Muscle of arm (tissue), 1 donor: ENCODE measurements at regions not wholly inside any gene's neighbourhood (a gene's known extent, or its start where the extent isn't known, plus 50 kb on each side); places are given as distances from the start of the nearest gene placed in this dataset.
"Not testable (repeated sequence)": the region's sequence is repeated elsewhere in the genome, so short reads cannot be mapped to it uniquely, and the experiment has no call there.

ENCODE experiments used
- DNase-seq: peaks from one replicate; pipeline ENCODE4 v3.0.0-alpha.2; 2013

- DNase-seq: no peak
Measured at GRCh38 chr19:32035626-32036025, 309.8 kb upstream of the ZNF507 start.

- DNase-seq: no peak
Measured at GRCh38 chr19:32038021-32038920, 307.1 kb upstream of the ZNF507 start.

- no peak for DNase-seq
Measured at GRCh38 chr19:32038961-32039360, 306.4 kb upstream of the ZNF507 start.

DNA sequence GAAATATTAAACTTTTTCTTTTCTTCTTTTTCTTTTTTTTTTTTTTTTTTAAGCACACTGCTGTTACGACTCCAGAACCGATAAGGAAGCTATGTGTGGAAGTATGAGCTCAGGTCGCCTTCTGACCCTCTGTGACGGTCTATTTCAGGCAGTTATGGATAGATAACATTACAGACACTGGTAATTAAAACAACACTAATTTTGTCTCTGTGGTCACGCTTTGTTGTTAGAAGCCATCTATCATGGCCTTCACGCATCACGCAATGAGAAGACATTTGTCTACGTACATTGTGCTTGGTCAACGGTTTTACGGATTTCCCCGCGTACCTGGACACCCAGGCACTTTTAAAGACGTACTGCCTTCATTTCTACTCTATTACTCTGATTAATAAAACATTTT lies 306.0 kb upstream of the ZNF507 start:
- no peak for DNase-seq

GRCh38 chr19:32040236-32040635 lies 305.2 kb upstream of the ZNF507 start:
- DNase-seq: no peak

- DNase-seq: peak; percentile 75
Measured at GRCh38 chr19:32041681-32042292, 303.6 kb upstream of the ZNF507 start.

GRCh38 chr19:32047788-32048187 lies 297.6 kb upstream of the ZNF507 start:
- DNase-seq: no peak

- no peak for DNase-seq
Measured at GRCh38 chr19:32053376-32053775, 292.0 kb upstream of the ZNF507 start.

- no peak for DNase-seq
Measured at GRCh38 chr19:32053861-32054260, 291.5 kb upstream of the ZNF507 start.

DNA sequence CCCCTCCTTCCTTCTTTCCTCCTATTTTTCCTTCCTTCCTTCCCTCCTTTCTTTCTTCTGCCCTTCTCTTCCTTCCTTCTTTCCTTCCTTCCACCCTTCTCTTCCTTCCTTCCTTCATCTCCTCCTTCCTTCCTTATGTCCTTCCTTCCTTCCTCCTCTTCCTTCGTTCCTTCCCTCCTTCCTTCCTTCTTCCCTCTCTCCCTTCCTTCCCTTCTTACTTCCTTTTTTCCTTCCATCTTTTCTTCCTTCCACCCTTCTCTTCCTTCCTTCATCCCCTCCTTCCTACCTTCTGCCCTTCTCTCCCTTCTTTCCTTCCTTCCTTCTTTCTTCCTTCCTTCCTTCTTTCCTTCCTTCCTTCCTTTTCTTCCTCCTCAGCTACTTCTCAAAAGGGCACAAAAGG lies 287.3 kb upstream of the ZNF507 start:
- no peak for DNase-seq

DNA sequence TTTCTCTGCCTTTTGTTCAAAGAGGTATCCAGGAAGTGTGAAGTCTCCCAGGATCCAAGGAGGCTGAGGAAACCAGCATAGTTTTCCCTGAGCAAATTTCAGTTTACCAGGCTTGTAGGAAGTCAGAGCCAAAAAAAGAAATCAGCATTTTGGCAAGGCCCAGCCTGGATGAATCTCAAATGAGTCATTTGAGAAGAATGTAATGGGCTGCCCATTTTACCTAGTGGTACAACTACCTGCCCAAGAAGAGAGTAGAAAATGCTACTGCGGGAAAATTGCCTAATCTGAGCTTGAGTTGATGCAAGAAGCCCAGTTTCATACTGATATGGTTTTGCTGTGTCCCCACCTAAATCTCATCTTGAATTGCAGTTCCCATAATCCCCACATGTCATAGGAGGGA lies 284.1 kb upstream of the ZNF507 start:
- no peak for DNase-seq

GRCh38 chr19:32063601-32064000 lies 281.8 kb upstream of the ZNF507 start:
- no peak for DNase-seq

- no peak for DNase-seq
Measured at GRCh38 chr19:32066056-32066455, 279.4 kb upstream of the ZNF507 start.

DNA sequence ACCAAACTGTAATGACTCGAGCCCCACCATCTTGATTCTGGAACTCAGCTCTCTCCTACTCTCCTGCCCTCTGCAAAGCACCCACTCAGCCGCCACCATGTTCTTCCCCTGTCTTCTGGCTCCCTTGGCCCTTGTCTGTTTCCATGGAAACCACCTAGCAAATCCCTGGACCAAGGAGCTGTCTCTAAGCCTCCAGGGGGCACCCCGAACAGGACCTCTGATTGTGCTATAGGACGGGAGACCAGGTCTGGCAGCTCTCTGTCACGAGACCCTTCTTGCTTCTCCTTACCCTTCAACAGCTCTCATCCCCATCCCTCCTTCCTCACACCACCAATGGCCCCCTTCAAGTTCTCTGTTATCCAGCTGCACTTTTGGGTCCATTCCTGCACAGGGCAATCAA lies 277.7 kb upstream of the ZNF507 start:
- DNase-seq: no peak

DNA sequence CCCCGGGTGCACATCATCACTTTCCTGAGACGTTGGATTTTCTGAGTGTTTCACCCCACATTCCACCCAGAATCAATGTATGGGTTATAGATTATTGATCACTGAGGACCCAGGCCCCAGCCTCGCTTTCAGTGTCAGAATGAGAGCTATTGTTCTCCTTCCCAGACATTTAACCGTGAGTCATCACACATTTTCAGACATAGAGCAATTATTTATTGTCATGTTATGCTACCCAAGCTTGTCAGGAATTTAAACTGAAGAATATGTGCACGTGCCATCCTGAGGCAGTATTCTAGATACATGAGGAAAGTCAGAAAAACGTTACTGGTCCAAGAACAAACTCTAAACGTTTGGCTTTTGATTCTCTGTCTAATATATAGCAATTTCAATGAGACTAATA lies 276.6 kb upstream of the ZNF507 start:
- DNase-seq: no peak

DNA sequence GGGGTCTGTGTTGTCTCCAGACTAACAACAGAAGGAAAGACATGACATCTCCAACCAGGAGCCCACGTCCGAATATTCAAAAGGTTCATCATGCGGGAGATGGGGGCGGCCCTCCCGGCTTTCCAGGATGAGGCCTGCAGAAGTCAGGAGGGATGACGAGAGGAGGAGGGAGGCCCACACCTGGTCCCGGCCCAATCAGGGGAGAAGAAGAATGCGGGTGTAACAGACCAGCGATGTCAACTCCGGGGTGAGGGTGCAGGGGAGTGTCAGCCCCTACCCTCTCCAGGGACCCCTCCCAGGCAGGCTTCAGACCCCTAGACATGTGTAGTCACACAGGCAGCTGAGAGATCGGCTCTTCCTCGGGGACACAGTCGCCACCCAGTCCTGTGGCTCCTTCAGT lies 275.3 kb upstream of the ZNF507 start:
- no peak for DNase-seq

GRCh38 chr19:32082028-32082427 lies 263.4 kb upstream of the ZNF507 start:
- DNase-seq: no peak

GRCh38 chr19:32084756-32085363 lies 260.6 kb upstream of the ZNF507 start:
- DNase-seq: not testable (repeated sequence)

GRCh38 chr19:32091241-32091640 lies 254.2 kb upstream of the ZNF507 start:
- DNase-seq: no peak

GRCh38 chr19:32097011-32097410 lies 248.4 kb upstream of the ZNF507 start:
- DNase-seq: no peak

DNA sequence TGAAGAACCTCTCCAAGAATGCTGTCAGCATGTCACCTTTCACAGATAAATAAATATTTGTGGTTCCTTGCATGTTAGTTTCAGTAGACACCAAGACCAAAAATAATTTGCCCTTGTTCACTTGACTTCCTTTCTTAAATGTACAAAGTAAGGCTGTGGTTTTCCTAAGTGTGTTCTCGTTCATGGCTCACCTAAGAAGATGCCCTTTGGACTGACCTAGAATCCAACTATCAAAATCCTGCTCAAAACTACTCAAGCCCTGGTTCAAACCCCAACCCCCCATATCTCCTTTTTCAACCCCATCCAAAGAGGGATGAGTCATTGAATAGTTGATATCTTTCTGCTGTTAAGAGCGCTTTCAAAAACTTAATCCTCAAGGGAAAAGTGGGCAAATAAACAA lies 247.8 kb upstream of the ZNF507 start:
- no peak for DNase-seq

GRCh38 chr19:32098968-32099367 lies 246.4 kb upstream of the ZNF507 start:
- DNase-seq: no peak

GRCh38 chr19:32101206-32101605 lies 244.2 kb upstream of the ZNF507 start:
- no peak for DNase-seq
